Muscle of arm (tissue), 1 donor: ENCODE measurements at regions not wholly inside any gene's neighbourhood (a gene's known extent, or its start where the extent isn't known, plus 50 kb on each side); places are given as distances from the start of the nearest gene placed in this dataset.

Source experiments
- DNase-seq: peaks from one replicate; pipeline ENCODE4 v3.0.0-alpha.2; 2013

GRCh38 chr6:164315376-164315775 lies 900.9 kb downstream of the QKI start:
- no peak for DNase-seq

GRCh38 chr6:164308339-164308738 lies 893.8 kb downstream of the QKI start:
- no peak for DNase-seq

GRCh38 chr6:164303102-164303964 lies 888.8 kb downstream of the QKI start:
- peak; percentile 42 for DNase-seq

- no peak for DNase-seq
These were observed 881.9 kb downstream of the QKI start for GRCh38 chr6:164296411-164296810.

- no peak for DNase-seq
These were observed 879.7 kb downstream of the QKI start for GRCh38 chr6:164294047-164294784.

- DNase-seq = no peak
These were observed 876.7 kb downstream of the QKI start for GRCh38 chr6:164291224-164291623.

GRCh38 chr6:164290101-164290500 lies 875.6 kb downstream of the QKI start:
- no peak for DNase-seq

- no peak for DNase-seq
These were observed 871.5 kb downstream of the QKI start for GRCh38 chr6:164286011-164286410.

- DNase-seq = no peak
These were observed 869.1 kb downstream of the QKI start for GRCh38 chr6:164283574-164283973.

- DNase-seq = no peak
These were observed 861.7 kb downstream of the QKI start for GRCh38 chr6:164276211-164276610.

- DNase-seq = no peak
These were observed 861.3 kb downstream of the QKI start for GRCh38 chr6:164275773-164276172.

- DNase-seq = no peak
These were observed 860.0 kb downstream of the QKI start for GRCh38 chr6:164274493-164274892.

- no peak for DNase-seq
These were observed 859.0 kb downstream of the QKI start for GRCh38 chr6:164273491-164273890.

- DNase-seq = no peak
These were observed 852.3 kb downstream of the QKI start for GRCh38 chr6:164266851-164267250.

GRCh38 chr6:164262348-164262747 lies 847.8 kb downstream of the QKI start:
- DNase-seq = no peak

- DNase-seq = no peak
These were observed 843.9 kb downstream of the QKI start for GRCh38 chr6:164258421-164258820.

- DNase-seq = peak; percentile 7
These were observed 838.4 kb downstream of the QKI start for GRCh38 chr6:164252948-164253347.

GRCh38 chr6:164252291-164252690 lies 837.8 kb downstream of the QKI start:
- no peak for DNase-seq

GRCh38 chr6:164247106-164247505 lies 832.6 kb downstream of the QKI start:
- no peak for DNase-seq

- DNase-seq = no peak
These were observed 831.6 kb downstream of the QKI start for GRCh38 chr6:164246082-164246481.

- DNase-seq = no peak
These were observed 829.4 kb downstream of the QKI start for GRCh38 chr6:164243949-164244348.

- DNase-seq = no peak
These were observed 828.6 kb downstream of the QKI start for GRCh38 chr6:164243012-164243610.

- no peak for DNase-seq
These were observed 816.3 kb downstream of the QKI start for GRCh38 chr6:164230804-164231203.
